IMR-90 (cell line): ENCODE measurements at regions not wholly inside any gene's neighbourhood (a gene's known extent, or its start where the extent isn't known, plus 50 kb on each side); places are given as distances from the start of the nearest gene placed in this dataset.

Experiments
- ATAC-seq: fragments of 200-7000 bp; cut with Tn5 transposase; 2 replicates; pipeline ENCODE4 v1.9.1; 2020; ENCODE audit warnings: low read depth, mild to moderate bottlenecking, moderate library complexity
- BruUV-seq: library from RNA; stranded (reverse); fragments of 400-500 nt; replicated peaks from 2 replicates; lab custom pipeline; 2021; lab: Mats Ljungman, UMichigan
- CTCF ChIA-PET: fragments of 300-600 bp; formaldehyde crosslinking; extraction: SDS; loops from one replicate; lab custom pipeline; 2021; ENCODE audit warnings: antibody characterized with exemption; lab: Yijun Ruan, JAX
- POLR2A ChIA-PET: fragments of 300-600 bp; sonication (Branson Sonifier 250); formaldehyde crosslinking; loops from one replicate; lab custom pipeline; 2022; ENCODE audit warnings: antibody characterized with exemption; ENCODE audit not compliant: unreplicated experiment; lab: Charles Lee
- DNase-seq: peaks from one replicate; pipeline ENCODE4 v3.0.0; 2013
- H2AFZ ChIP-seq: replicated peaks from 2 replicates; pipeline ENCODE3; 2013; ENCODE audit warnings: low read length, mild to moderate bottlenecking; ENCODE audit not compliant: poor library complexity
- H2AK5ac ChIP-seq: 2 replicates; pipeline ENCODE4 v1.6.1; 2013; ENCODE audit warnings: low read depth, low read length, inconsistent platforms
- H2AK9ac ChIP-seq: replicated peaks from 2 replicates; pipeline ENCODE3; 2013; ENCODE audit warnings: mild to moderate bottlenecking, low read depth, low read length, moderate library complexity; ENCODE audit not compliant: poor library complexity
- H2BK120ac ChIP-seq: 2 replicates; pipeline ENCODE4 v1.6.1; 2013; ENCODE audit warnings: low read depth, low read length, inconsistent platforms
- H2BK15ac ChIP-seq: 3 replicates; pipeline ENCODE4 v1.6.1; 2013; ENCODE audit warnings: low read depth, low read length, inconsistent platforms
- H2BK20ac ChIP-seq: 2 replicates; pipeline ENCODE4 v1.6.1; 2013; ENCODE audit warnings: low read depth, mild to moderate bottlenecking, inconsistent platforms, low read length, moderate library complexity
- H2BK5ac ChIP-seq: 2 replicates; pipeline ENCODE4 v1.6.1; 2013; ENCODE audit warnings: mild to moderate bottlenecking, low read depth, low read length, inconsistent platforms; ENCODE audit not compliant: poor library complexity, severe bottlenecking
- H3K14ac ChIP-seq: replicated peaks from 2 replicates; pipeline ENCODE4 v1.6.1; 2013; ENCODE audit warnings: low read depth, low read length, inconsistent platforms
- H3K18ac ChIP-seq: 2 replicates; pipeline ENCODE4 v1.6.1; 2013; ENCODE audit warnings: low read depth, low read length, control low read depth
- H3K23ac ChIP-seq: 2 replicates; pipeline ENCODE4 v1.6.1; 2013; ENCODE audit warnings: low read depth, low read length, inconsistent platforms
- H3K27ac ChIP-seq: 2 replicates; pipeline ENCODE4 v1.5.1; 2013; ENCODE audit warnings: mild to moderate bottlenecking, control low read depth, low read length; ENCODE audit not compliant: insufficient read depth
- H3K27me3 ChIP-seq: 2 replicates; pipeline ENCODE4 v1.6.1; 2013; ENCODE audit warnings: low read length; ENCODE audit not compliant: control insufficient read depth, insufficient read depth
- H3K36me3 ChIP-seq: 2 replicates; pipeline ENCODE4 v1.6.1; 2013; ENCODE audit warnings: low read length, mixed read lengths; ENCODE audit not compliant: control insufficient read depth, insufficient read depth
- H3K4ac ChIP-seq: 2 replicates; pipeline ENCODE4 v1.6.1; 2013; ENCODE audit warnings: low read depth, low read length, inconsistent platforms
- H3K4me1 ChIP-seq: 2 replicates; pipeline ENCODE4 v1.6.1; 2013; ENCODE audit warnings: low read length, mixed read lengths; ENCODE audit not compliant: control insufficient read depth, insufficient read depth
- H3K4me2 ChIP-seq: 2 replicates; pipeline ENCODE4 v1.6.1; 2013; ENCODE audit warnings: low read depth, mild to moderate bottlenecking, control low read depth, low read length, moderate library complexity
- H3K4me3 ChIP-seq: 2 replicates; pipeline ENCODE4 v1.5.1; 2013; ENCODE audit warnings: low read depth, mild to moderate bottlenecking, control low read depth, low read length, moderate library complexity; ENCODE audit not compliant: insufficient read depth
- H3K56ac ChIP-seq: 2 replicates; pipeline ENCODE4 v1.6.1; 2013; ENCODE audit warnings: low read length, inconsistent platforms; ENCODE audit not compliant: insufficient read depth; ENCODE audit errors: extremely low read depth
- H3K79me1 ChIP-seq, 2 experiments: 2 replicates each; pipeline ENCODE4 v1.6.1; 2013; ENCODE audit warnings: low read length in 2 of 2, inconsistent platforms in 1 of 2, low read depth in 1 of 2
- H3K9ac ChIP-seq: 2 replicates; pipeline ENCODE4 v1.6.1; 2013; ENCODE audit warnings: low read depth, low read length, control low read depth
- H3K9me1 ChIP-seq: 2 replicates; pipeline ENCODE4 v1.6.1; 2013; ENCODE audit warnings: low read length, inconsistent platforms; ENCODE audit not compliant: insufficient read depth
- H3K9me3 ChIP-seq: 2 replicates; pipeline ENCODE4 v1.6.1; 2013; ENCODE audit warnings: low read length; ENCODE audit not compliant: control insufficient read depth, insufficient read depth
- H4K20me1 ChIP-seq: 2 replicates; pipeline ENCODE4 v1.6.1; 2013; ENCODE audit warnings: low read length, inconsistent platforms; ENCODE audit not compliant: insufficient read depth
- H4K5ac ChIP-seq: 2 replicates; pipeline ENCODE4 v1.6.1; 2013; ENCODE audit warnings: mild to moderate bottlenecking, low read depth, low read length, control low read depth
- H4K8ac ChIP-seq, 2 experiments: 2 replicates each; pipeline ENCODE4 v1.6.1; 2013; ENCODE audit warnings: low read depth in 2 of 2, low read length in 2 of 2, control low read depth in 1 of 2, inconsistent platforms in 1 of 2
- H4K91ac ChIP-seq: 2 replicates; pipeline ENCODE4 v1.6.1; 2013; ENCODE audit warnings: low read depth, low read length, inconsistent platforms; ENCODE audit not compliant: insufficient read depth
- BHLHE40 ChIP-seq: fragments of 150-350 bp; IDR thresholded peaks from 2 replicates; pipeline ENCODE4 v1.6.1; 2016; ENCODE audit warnings: mild to moderate bottlenecking, low read depth, low read length
- ELK1 ChIP-seq: fragments of 150-350 bp; IDR thresholded peaks from 2 replicates; pipeline ENCODE4 v1.6.1; 2016; ENCODE audit warnings: low read depth, mild to moderate bottlenecking, low read length, moderate library complexity, borderline replicate concordance
- MAFK ChIP-seq: IDR thresholded peaks from 2 replicates; pipeline ENCODE4 v1.6.1; 2012; ENCODE audit warnings: low read depth, low read length, improper control_type of control experiment
- POLR2A ChIP-seq: IDR thresholded peaks from 2 replicates; pipeline ENCODE4 v1.6.1; 2012; ENCODE audit warnings: mild to moderate bottlenecking, low read depth, low read length
- RAD21 ChIP-seq: IDR thresholded peaks from 2 replicates; pipeline ENCODE4 v1.6.1; 2012; ENCODE audit warnings: low read length, improper control_type of control experiment
- RCOR1 ChIP-seq: IDR thresholded peaks from 2 replicates; pipeline ENCODE4 v1.6.1; 2012; ENCODE audit warnings: mild to moderate bottlenecking, low read length, improper control_type of control experiment; ENCODE audit not compliant: insufficient replicate concordance
- RFX5 ChIP-seq: IDR thresholded peaks from 2 replicates; pipeline ENCODE4 v1.8.0; 2012; ENCODE audit warnings: low read depth, mild to moderate bottlenecking, low read length, moderate library complexity
- WGBS, 2 experiments: methylation state at CpG; one replicate each; pipeline versions ENCODE4 v1.1.5 to v1.1.7; 2013; ENCODE audit warnings: missing lambda C conversion rate in 2 of 2; ENCODE audit not compliant: insufficient read length in 1 of 2; ENCODE audit errors: extremely low coverage in 2 of 2; 5-methylcytosine and 5-hydroxymethylcytosine counted together
- dilution Hi-C: fragments of 300-500 bp; cut with HindIII; formaldehyde crosslinking; loops from one replicate; pipeline ENCODE4 v1.14.3; 2018; ENCODE audit warnings: low sequenced_read_pairs; ENCODE audit not compliant: unreplicated experiment
- in situ Hi-C: fragments of 300-500 bp; cut with MboI; formaldehyde crosslinking; loops from 3 replicates; pipeline ENCODE4 v1.14.3; 2019; ENCODE audit warnings: low sequenced_read_pairs, inconsistent platforms, mixed read lengths
- intact Hi-C: fragments of 100-400 bp; cut with micrococcal nuclease; formaldehyde crosslinking; loops from 2 replicates; pipeline ENCODE4 v1.10.0; 2022

- POLR2A ChIA-PET: interaction anchor here (0.6 kb wide), 1 partner anchor 1065 kb away, joined by 3 read pairs; the partner anchor contains the start of gene TBX3
- intact Hi-C loops: no loop called here
- H3K9ac ChIP-seq: no peak overlapping the region
Measured at GRCh38 chr12:115749071-115749841, 528.2 kb downstream of the MED13L start.

More at GRCh38 chr12:115749071-115749841, 528.2 kb downstream of the MED13L start:
- Histone ChIP-seq H3K27me3 (peaks cover 2% of the 10 kb centered on the region), H4K20me1 (no peaks in the 10 kb centered on the region), H2AK9ac (no peak overlapping the region), H3K56ac (no peak overlapping the region), H2BK5ac (no peak overlapping the region), H2BK120ac (no peak overlapping the region), H3K14ac (no peak overlapping the region), H3K4me1 (no peaks in the 10 kb centered on the region), H2AFZ (no peak overlapping the region), H3K9me3 (no peaks in the 10 kb centered on the region), H3K18ac (no peak overlapping the region), H3K4ac (no peak overlapping the region), H4K8ac (no peak overlapping the region), H3K27ac (no peak overlapping the region), H3K4me2 (no peak overlapping the region), H3K79me1 (no peaks in the 10 kb centered on the region), H4K91ac (no peak overlapping the region), H2BK20ac (no peak overlapping the region), H3K4me3 (no peak overlapping the region), H2BK15ac (no peak overlapping the region), H2AK5ac (no peak overlapping the region), H3K36me3 (no peaks in the 10 kb centered on the region), H3K9me1 (no peaks in the 10 kb centered on the region), H4K5ac (no peak overlapping the region), H3K23ac (no peak overlapping the region)
- no peak for DNase-seq
- CTCF ChIA-PET: no interaction called here
- dilution Hi-C loops (no loop called here), in situ Hi-C loops (no loop called here)
- WGBS, 2 experiments: 53% methylated on average over 2 of the region's 8 CpGs; no CpG with 5 or more reads in 1 of the 2 experiments
- ATAC-seq: no peak
- BruUV-seq: no TSS peak
- TF ChIP-seq ELK1 (no peak), RCOR1 (no peak), RAD21 (no peak), MAFK (no peak), RFX5 (no peak), BHLHE40 (no peak), POLR2A (no peak)
